Loucy (cell line): ENCODE measurements at regions not wholly inside any gene's neighbourhood (a gene's known extent, or its start where the extent isn't known, plus 50 kb on each side); places are given as distances from the start of the nearest gene placed in this dataset.

Experiments
- H2AFZ ChIP-seq: fragments of 200-600 bp; sonication (generic); 2 replicates; pipeline ENCODE4 v1.6.0; 2016; ENCODE audit warnings: antibody characterized with exemption, mild to moderate bottlenecking, low read length, moderate library complexity
- H3F3A ChIP-seq: fragments of 200-600 bp; 2 replicates; pipeline ENCODE4 v1.6.0; 2016; ENCODE audit warnings: antibody characterized with exemption, low read depth, mild to moderate bottlenecking
- H3K27me3 ChIP-seq: fragments of 200-600 bp; sonication (generic); 2 replicates; pipeline ENCODE4 v1.6.1; 2014; ENCODE audit warnings: low read length, mild to moderate bottlenecking; ENCODE audit not compliant: insufficient read depth, poor library complexity, severe bottlenecking
- H3K36me3 ChIP-seq: fragments of 200-600 bp; sonication (generic); 2 replicates; pipeline ENCODE4 v1.6.1; 2016; ENCODE audit warnings: low read length; ENCODE audit not compliant: insufficient read depth
- H3K4me1 ChIP-seq: fragments of 200-600 bp; sonication (generic); 2 replicates; pipeline ENCODE4 v1.5.1; 2014; ENCODE audit warnings: low read length, mild to moderate bottlenecking; ENCODE audit not compliant: insufficient read depth, poor library complexity, severe bottlenecking
- H3K4me2 ChIP-seq: fragments of 200-600 bp; sonication (generic); 2 replicates; pipeline ENCODE4 v1.6.0; 2014; ENCODE audit warnings: antibody characterized with exemption, low read length, low read depth, mild to moderate bottlenecking; ENCODE audit not compliant: poor library complexity, severe bottlenecking
- H3K4me3 ChIP-seq: fragments of 200-600 bp; sonication (generic); 2 replicates; pipeline ENCODE4 v1.5.1; 2014; ENCODE audit warnings: low read length, mild to moderate bottlenecking, mixed read lengths; ENCODE audit not compliant: poor library complexity, severe bottlenecking
- H3K79me2 ChIP-seq: fragments of 200-600 bp; sonication (generic); 2 replicates; pipeline ENCODE4 v1.6.1; 2014; ENCODE audit warnings: low read length; ENCODE audit not compliant: insufficient read depth
- H3K9ac ChIP-seq: fragments of 200-600 bp; sonication (generic); 2 replicates; pipeline ENCODE4 v1.6.0; 2014; ENCODE audit warnings: mild to moderate bottlenecking, low read depth, low read length, moderate library complexity; ENCODE audit not compliant: poor library complexity, severe bottlenecking
- H3K9me2 ChIP-seq: fragments of 200-600 bp; sonication (generic); replicated peaks from 2 replicates; pipeline ENCODE4 v1.6.1; 2016; ENCODE audit warnings: low read depth, low read length, mixed read lengths
- H3K9me3 ChIP-seq: fragments of 200-600 bp; sonication (generic); 2 replicates; pipeline ENCODE4 v1.6.1; 2014; ENCODE audit warnings: mild to moderate bottlenecking, antibody characterized with exemption, low read length, low read depth; ENCODE audit not compliant: insufficient read depth
- H4K20me1 ChIP-seq: fragments of 200-600 bp; sonication (generic); 2 replicates; pipeline ENCODE4 v1.6.0; 2014; ENCODE audit warnings: antibody characterized with exemption, low read length, mild to moderate bottlenecking; ENCODE audit not compliant: insufficient read depth, poor library complexity, severe bottlenecking
- CTCF ChIP-seq: fragments of 200-600 bp; sonication (generic); conservative IDR thresholded peaks from 2 replicates; pipeline ENCODE4 v1.5.1; 2014; ENCODE audit warnings: mild to moderate bottlenecking, antibody characterized with exemption, low read length
- EZH2phosphoT487 ChIP-seq: fragments of 200-600 bp; IDR thresholded peaks from 2 replicates; pipeline ENCODE4 v1.6.1; 2018; ENCODE audit warnings: antibody characterized with exemption, mild to moderate bottlenecking, moderate library complexity, borderline replicate concordance

GRCh38 chr3:168974617-168975403 lies 688.7 kb downstream of the MECOM start:
- Histone ChIP-seq H3K4me3 (no peak overlapping the region), H3K9me2 (no peaks in the 10 kb centered on the region), H4K20me1 (no peaks in the 10 kb centered on the region), H3K36me3 (no peaks in the 10 kb centered on the region), H3K4me1 (no peaks in the 10 kb centered on the region), H3K4me2 (no peak overlapping the region), H3F3A (no peaks in the 10 kb centered on the region), H3K79me2 (no peaks in the 10 kb centered on the region), H2AFZ (no peak overlapping the region), H3K9me3 (no peaks in the 10 kb centered on the region), H3K9ac (no peak overlapping the region), H3K27me3 (no peaks in the 10 kb centered on the region)
- TF ChIP-seq EZH2phosphoT487 (no peak), CTCF (no peak)

- H3K79me2 ChIP-seq: no peaks in the 10 kb centered on the region
- H3K4me2 ChIP-seq: no peak overlapping the region
- no peak overlapping the region for H3K4me3 ChIP-seq
- no peaks in the 10 kb centered on the region for H3K36me3 ChIP-seq
- no peaks in the 10 kb centered on the region for H4K20me1 ChIP-seq
- H3K9ac ChIP-seq: no peak overlapping the region
- no peaks in the 10 kb centered on the region for H3K27me3 ChIP-seq
- no peak overlapping the region for H2AFZ ChIP-seq
- H3K9me3 ChIP-seq: no peaks in the 10 kb centered on the region
- no peaks in the 10 kb centered on the region for H3K4me1 ChIP-seq
- no peaks in the 10 kb centered on the region for H3F3A ChIP-seq
- H3K9me2 ChIP-seq: no peaks in the 10 kb centered on the region
- no peak for TF ChIP-seq EZH2phosphoT487
- TF ChIP-seq CTCF: no peak
These were observed 689.6 kb downstream of the MECOM start for GRCh38 chr3:168973897-168974296.

- no peaks in the 10 kb centered on the region for H3K4me1 ChIP-seq
- no peak overlapping the region for H3K4me3 ChIP-seq
- no peak overlapping the region for H3K9ac ChIP-seq
- H2AFZ ChIP-seq: no peak overlapping the region
- H3K27me3 ChIP-seq: no peaks in the 10 kb centered on the region
- H3F3A ChIP-seq: no peaks in the 10 kb centered on the region
- no peaks in the 10 kb centered on the region for H3K9me3 ChIP-seq
- no peaks in the 10 kb centered on the region for H3K36me3 ChIP-seq
- no peak overlapping the region for H3K4me2 ChIP-seq
- TF ChIP-seq CTCF (no peak), EZH2phosphoT487 (no peak)
- H4K20me1 ChIP-seq: no peaks in the 10 kb centered on the region
- H3K9me2 ChIP-seq: no peaks in the 10 kb centered on the region
- no peaks in the 10 kb centered on the region for H3K79me2 ChIP-seq
These were observed 690.3 kb downstream of the MECOM start for GRCh38 chr3:168973206-168973605.
